HUES48 (cell line): ENCODE measurements at regions not wholly inside any gene's neighbourhood (a gene's known extent, or its start where the extent isn't known, plus 50 kb on each side); places are given as distances from the start of the nearest gene placed in this dataset.
A peak's percentile ranks its signal among the peaks of the same experiment; 100 is the strongest.
"Not testable (repeated sequence)": the region's sequence is repeated elsewhere in the genome, so short reads cannot be mapped to it uniquely, and the experiment has no call there.

Experiments used
- H3K27ac ChIP-seq: one replicate; pipeline ENCODE4 v1.7.0; 2013; ENCODE audit warnings: low read depth, low read length, inconsistent platforms
- H3K27me3 ChIP-seq: 2 replicates; pipeline ENCODE4 v1.6.1; 2013; ENCODE audit warnings: mild to moderate bottlenecking, low read length; ENCODE audit not compliant: control insufficient read depth, insufficient read depth
- H3K36me3 ChIP-seq: 2 replicates; pipeline ENCODE4 v1.6.1; 2013; ENCODE audit warnings: low read length; ENCODE audit not compliant: control insufficient read depth, insufficient read depth
- H3K4me1 ChIP-seq: 2 replicates; pipeline ENCODE4 v1.6.1; 2013; ENCODE audit warnings: mild to moderate bottlenecking, low read length; ENCODE audit not compliant: control insufficient read depth, insufficient read depth
- H3K4me3 ChIP-seq: 2 replicates; pipeline ENCODE4 v1.5.1; 2013; ENCODE audit warnings: mild to moderate bottlenecking, low read depth, low read length
- H3K9ac ChIP-seq: 2 replicates; pipeline ENCODE4 v1.6.1; 2013; ENCODE audit warnings: mild to moderate bottlenecking, low read depth, low read length, moderate library complexity
- H3K9me3 ChIP-seq: 2 replicates; pipeline ENCODE4 v1.6.1; 2013; ENCODE audit warnings: low read length; ENCODE audit not compliant: control insufficient read depth, insufficient read depth

GRCh38 chr7:155378580-155378934 lies 79.4 kb upstream of the EN2 start:
- peaks cover 8% of the 10 kb centered on the region for H3K4me1 ChIP-seq
- no peak overlapping the region for H3K9ac ChIP-seq
- H3K4me3 ChIP-seq: no peak overlapping the region
- H3K9me3 ChIP-seq: no peaks in the 10 kb centered on the region
- H3K27me3 ChIP-seq: peaks cover 100% of the 10 kb centered on the region
- H3K36me3 ChIP-seq: no peaks in the 10 kb centered on the region
- no peak overlapping the region for H3K27ac ChIP-seq

GRCh38 chr7:155378959-155379871 lies 78.7 kb upstream of the EN2 start:
- Histone ChIP-seq H3K27me3 (peaks cover 100% of the 10 kb centered on the region), H3K4me3 (no peak overlapping the region), H3K4me1 (peaks cover 8% of the 10 kb centered on the region), H3K27ac (no peak overlapping the region), H3K9me3 (no peaks in the 10 kb centered on the region), H3K9ac (no peak overlapping the region), H3K36me3 (no peaks in the 10 kb centered on the region)

GRCh38 chr7:155380221-155380861 lies 77.6 kb upstream of the EN2 start:
- Histone ChIP-seq H3K9ac (no peak overlapping the region), H3K27ac (no peak overlapping the region), H3K27me3 (peaks cover 100% of the 10 kb centered on the region), H3K4me1 (peaks cover 8% of the 10 kb centered on the region), H3K4me3 (no peak overlapping the region), H3K36me3 (no peaks in the 10 kb centered on the region), H3K9me3 (no peaks in the 10 kb centered on the region)

GRCh38 chr7:155380976-155381851 lies 76.7 kb upstream of the EN2 start:
- Histone ChIP-seq H3K9me3 (no peaks in the 10 kb centered on the region), H3K9ac (no peak overlapping the region), H3K27ac (no peak overlapping the region), H3K27me3 (peaks cover 100% of the 10 kb centered on the region), H3K4me3 (0 out of 2 replicates have a peak overlapping the region, but pooled peaks have one; percentile 40), H3K4me1 (peaks cover 8% of the 10 kb centered on the region), H3K36me3 (no peaks in the 10 kb centered on the region)

- no peak overlapping the region for H3K9ac ChIP-seq
- no peaks in the 10 kb centered on the region for H3K36me3 ChIP-seq
- H3K27ac ChIP-seq: no peak overlapping the region
- H3K9me3 ChIP-seq: no peaks in the 10 kb centered on the region
- peaks cover 99% of the 10 kb centered on the region for H3K27me3 ChIP-seq
- peak overlapping the region; percentile 40; the same call in 1 of the 2 replicates for H3K4me3 ChIP-seq
- H3K4me1 ChIP-seq: peaks cover 8% of the 10 kb centered on the region
Measured at GRCh38 chr7:155381852-155382801, 75.8 kb upstream of the EN2 start.

- Histone ChIP-seq H3K4me3 (no peak overlapping the region), H3K27me3 (peaks cover 98% of the 10 kb centered on the region), H3K4me1 (peaks cover 8% of the 10 kb centered on the region), H3K36me3 (no peaks in the 10 kb centered on the region), H3K27ac (no peak overlapping the region), H3K9ac (no peak overlapping the region), H3K9me3 (no peaks in the 10 kb centered on the region)
Measured at GRCh38 chr7:155382802-155383171, 75.1 kb upstream of the EN2 start.

GRCh38 chr7:155383756-155384491 lies 74.0 kb upstream of the EN2 start:
- no peak overlapping the region for H3K4me3 ChIP-seq
- H3K9ac ChIP-seq: no peak overlapping the region
- no peak overlapping the region for H3K27ac ChIP-seq
- no peaks in the 10 kb centered on the region for H3K36me3 ChIP-seq
- H3K9me3 ChIP-seq: no peaks in the 10 kb centered on the region
- peaks cover 90% of the 10 kb centered on the region for H3K27me3 ChIP-seq
- H3K4me1 ChIP-seq: peaks cover 6% of the 10 kb centered on the region

GRCh38 chr7:155384751-155385150 lies 73.2 kb upstream of the EN2 start:
- Histone ChIP-seq H3K9me3 (no peaks in the 10 kb centered on the region), H3K27ac (no peak overlapping the region), H3K36me3 (no peaks in the 10 kb centered on the region), H3K4me3 (no peak overlapping the region), H3K9ac (no peak overlapping the region), H3K4me1 (peaks cover 6% of the 10 kb centered on the region), H3K27me3 (peaks cover 82% of the 10 kb centered on the region)

- H3K9ac ChIP-seq, H3K4me1 ChIP-seq, H3K36me3 ChIP-seq, H3K4me3 ChIP-seq, H3K9me3 ChIP-seq, H3K27ac ChIP-seq: not testable (repeated sequence)
- peaks cover 78% of the 10 kb centered on the region for H3K27me3 ChIP-seq
Measured at GRCh38 chr7:155385182-155385581, 72.7 kb upstream of the EN2 start.
